ENCODE measurements at regions not wholly inside any gene's neighbourhood (a gene's known extent, or its start where the extent isn't known, plus 50 kb on each side); places are given as distances from the start of the nearest gene placed in this dataset.

- DNase-seq (ENCODE audit: low read depth), result no peak
- no peak for TF ChIP-seq CTCF (conservative IDR thresholded peaks at IDR 0.05; ENCODE audit: control insufficient read depth, insufficient read depth, low read depth, low read length)
- no peak overlapping the region for H3K4me3 ChIP-seq (ENCODE audit: control insufficient read depth, low read depth, low read length)
Observed at GRCh38 chr5:112608975-112609374, 128.7 kb upstream of the APC start.

GRCh38 chr5:112612663-112613062 lies 125.0 kb upstream of the APC start:
- no peak for TF ChIP-seq CTCF (conservative IDR thresholded peaks at IDR 0.05; ENCODE audit: control insufficient read depth, insufficient read depth, low read depth, low read length)
- DNase-seq (ENCODE audit: low read depth), result no peak
- H3K4me3 ChIP-seq (ENCODE audit: control insufficient read depth, low read depth, low read length), result no peak overlapping the region

GRCh38 chr5:112614285-112614684 lies 123.4 kb upstream of the APC start:
- TF ChIP-seq CTCF (conservative IDR thresholded peaks at IDR 0.05; ENCODE audit: control insufficient read depth, insufficient read depth, low read depth, low read length), result no peak
- DNase-seq (ENCODE audit: low read depth), result no peak
- no peak overlapping the region for H3K4me3 ChIP-seq (ENCODE audit: control insufficient read depth, low read depth, low read length)

GRCh38 chr5:112614986-112615385 lies 122.7 kb upstream of the APC start:
- no peak for DNase-seq (ENCODE audit: low read depth)
- no peak overlapping the region for H3K4me3 ChIP-seq (ENCODE audit: control insufficient read depth, low read depth, low read length)
- TF ChIP-seq CTCF (conservative IDR thresholded peaks at IDR 0.05; ENCODE audit: control insufficient read depth, insufficient read depth, low read depth, low read length), result no peak

GRCh38 chr5:112616812-112617547 lies 120.7 kb upstream of the APC start:
- no peak for TF ChIP-seq CTCF (conservative IDR thresholded peaks at IDR 0.05; ENCODE audit: control insufficient read depth, insufficient read depth, low read depth, low read length)
- DNase-seq (ENCODE audit: low read depth), result peak; percentile 2
- no peak overlapping the region for H3K4me3 ChIP-seq (ENCODE audit: control insufficient read depth, low read depth, low read length)

- TF ChIP-seq CTCF (conservative IDR thresholded peaks at IDR 0.05; ENCODE audit: control insufficient read depth, insufficient read depth, low read depth, low read length), result no peak
- no peak overlapping the region for H3K4me3 ChIP-seq (ENCODE audit: control insufficient read depth, low read depth, low read length)
- no peak for DNase-seq (ENCODE audit: low read depth)
Observed at GRCh38 chr5:112625246-112625645, 112.4 kb upstream of the APC start.
